ENCODE measurements at regions not wholly inside any gene's neighbourhood (a gene's known extent, or its start where the extent isn't known, plus 50 kb on each side); places are given as distances from the start of the nearest gene placed in this dataset.

DNA sequence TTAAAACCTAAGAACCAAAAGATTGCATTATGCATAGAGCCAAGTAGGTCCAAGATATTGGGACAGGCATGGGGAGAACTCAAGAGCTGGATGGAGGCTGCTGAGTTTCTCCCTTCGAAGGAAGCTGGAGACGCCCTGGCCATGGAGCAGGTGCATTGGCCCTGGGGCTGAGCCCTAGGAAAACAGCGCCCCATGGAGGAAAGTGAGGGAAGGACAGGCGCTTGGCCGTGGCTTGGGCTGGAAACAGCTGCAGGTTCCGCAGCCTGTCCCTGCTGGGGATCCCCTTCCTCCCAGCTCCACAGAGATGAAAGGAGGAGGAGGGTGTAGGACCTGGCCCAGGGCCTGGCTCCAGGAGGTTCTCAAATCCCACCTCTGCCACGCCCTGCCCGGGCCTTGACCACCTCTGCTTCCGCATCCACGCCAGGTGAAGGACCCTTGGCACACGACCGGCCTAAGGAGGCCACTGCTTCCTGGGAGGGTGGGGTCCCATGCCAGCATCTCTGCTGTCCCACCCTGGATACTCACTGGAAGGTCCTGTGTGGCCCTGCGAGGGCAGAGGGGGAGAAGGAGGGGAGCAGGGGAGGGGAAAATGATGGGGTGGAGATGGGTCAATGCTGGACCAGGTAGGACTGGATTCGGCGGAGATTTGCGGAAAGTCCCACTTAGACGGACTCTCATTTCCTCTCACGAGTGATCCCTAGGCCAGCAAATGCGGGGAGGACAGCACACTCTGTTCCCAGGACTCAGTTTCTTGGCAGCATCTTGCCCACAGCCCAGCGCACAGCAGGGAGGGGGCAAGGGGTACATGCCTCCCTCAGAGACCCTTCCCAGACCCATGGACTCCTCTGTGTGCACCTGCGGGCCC lies 258.6 kb upstream of the TCERG1L start:
- TF ChIP-seq, protein P1, sequence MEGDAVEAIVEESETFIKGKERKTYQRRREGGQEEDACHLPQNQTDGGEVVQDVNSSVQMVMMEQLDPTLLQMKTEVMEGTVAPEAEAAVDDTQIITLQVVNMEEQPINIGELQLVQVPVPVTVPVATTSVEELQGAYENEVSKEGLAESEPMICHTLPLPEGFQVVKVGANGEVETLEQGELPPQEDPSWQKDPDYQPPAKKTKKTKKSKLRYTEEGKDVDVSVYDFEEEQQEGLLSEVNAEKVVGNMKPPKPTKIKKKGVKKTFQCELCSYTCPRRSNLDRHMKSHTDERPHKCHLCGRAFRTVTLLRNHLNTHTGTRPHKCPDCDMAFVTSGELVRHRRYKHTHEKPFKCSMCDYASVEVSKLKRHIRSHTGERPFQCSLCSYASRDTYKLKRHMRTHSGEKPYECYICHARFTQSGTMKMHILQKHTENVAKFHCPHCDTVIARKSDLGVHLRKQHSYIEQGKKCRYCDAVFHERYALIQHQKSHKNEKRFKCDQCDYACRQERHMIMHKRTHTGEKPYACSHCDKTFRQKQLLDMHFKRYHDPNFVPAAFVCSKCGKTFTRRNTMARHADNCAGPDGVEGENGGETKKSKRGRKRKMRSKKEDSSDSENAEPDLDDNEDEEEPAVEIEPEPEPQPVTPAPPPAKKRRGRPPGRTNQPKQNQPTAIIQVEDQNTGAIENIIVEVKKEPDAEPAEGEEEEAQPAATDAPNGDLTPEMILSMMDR (IDR thresholded peaks at IDR 0.05; ENCODE audit: poor library complexity), result peak; percentile 19
- TF ChIP-seq EZH2 (IDR thresholded peaks at IDR 0.05; ENCODE audit: borderline replicate concordance) (no peak), EZH2phosphoT487 (IDR thresholded peaks at IDR 0.05; ENCODE audit: low read depth, severe bottlenecking, unreplicated experiment) (no peak)
